GM12878 (cell line): ENCODE measurements at regions not wholly inside any gene's neighbourhood (a gene's known extent, or its start where the extent isn't known, plus 50 kb on each side); places are given as distances from the start of the nearest gene placed in this dataset.

Experiments used
- EZH2 ChIP-seq: IDR thresholded peaks from 2 replicates; pipeline ENCODE4 v1.6.1; 2012; ENCODE audit warnings: low read depth, mild to moderate bottlenecking, control low read depth, inconsistent platforms, low read length, borderline replicate concordance; ENCODE audit not compliant: control insufficient read depth
- POLR2A ChIP-seq: IDR thresholded peaks from 2 replicates; pipeline ENCODE4 v1.6.1; 2011; ENCODE audit warnings: low read depth, mild to moderate bottlenecking, low read length
- RELA ChIP-seq: fragments of 450-650 bp; IDR thresholded peaks from 2 replicates; pipeline ENCODE4 v1.8.0; 2014; ENCODE audit warnings: borderline replicate concordance; ENCODE audit not compliant: partially characterized antibody

GRCh38 chr2:220209093-220209492 lies 581.7 kb downstream of the SLC4A3 start:
- TF ChIP-seq POLR2A: no peak
- no peak for TF ChIP-seq RELA
- TF ChIP-seq EZH2: no peak
